COR-L47 (cell line): ENCODE measurements at regions not wholly inside any gene's neighbourhood (a gene's known extent, or its start where the extent isn't known, plus 50 kb on each side); places are given as distances from the start of the nearest gene placed in this dataset.
"Not testable (repeated sequence)": the region's sequence is repeated elsewhere in the genome, so short reads cannot be mapped to it uniquely, and the experiment has no call there.

ENCODE experiments used
- DNase-seq: peaks from one replicate; lab custom pipeline; 2025; lab: John Stamatoyannopoulos, UW

DNA sequence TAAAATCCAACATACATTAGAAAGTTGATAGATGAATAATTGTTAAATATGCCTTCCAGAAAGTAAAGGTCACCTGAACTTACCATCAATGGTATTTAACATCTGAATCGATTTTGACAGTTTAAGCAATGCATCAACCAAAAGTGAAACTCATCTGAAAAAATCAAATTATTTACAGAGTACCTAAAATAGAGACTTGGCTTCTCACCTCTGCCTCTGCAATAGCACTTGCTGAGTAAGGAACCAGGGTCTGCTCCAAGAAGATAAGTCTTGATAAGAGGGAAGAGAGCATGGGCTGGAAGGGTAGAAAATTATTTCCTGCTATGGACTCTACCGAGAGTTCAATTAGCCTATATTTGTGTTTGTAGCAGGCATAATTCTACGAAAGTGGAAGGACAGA lies 868.3 kb downstream of the STIM2 start:
- DNase-seq: no peak

DNA sequence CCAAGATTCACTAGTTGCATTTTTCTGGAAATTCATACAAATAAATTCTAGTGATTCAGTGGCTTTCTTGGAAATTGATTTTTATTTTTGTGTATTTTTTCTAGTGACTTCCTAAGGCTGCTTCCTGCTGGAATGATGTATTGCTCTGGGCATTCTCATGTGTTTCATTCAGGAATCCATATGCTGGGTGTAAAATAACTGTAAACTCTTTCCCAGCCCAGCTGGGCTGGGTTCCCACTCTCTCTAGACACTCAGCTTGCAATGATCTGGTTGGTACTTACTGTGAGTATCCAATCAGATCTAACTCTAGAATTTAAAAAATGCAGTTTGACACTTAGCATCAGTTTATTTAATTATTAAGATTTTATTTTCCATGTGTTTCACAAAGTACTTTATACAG lies 882.2 kb downstream of the STIM2 start:
- DNase-seq: no peak

DNA sequence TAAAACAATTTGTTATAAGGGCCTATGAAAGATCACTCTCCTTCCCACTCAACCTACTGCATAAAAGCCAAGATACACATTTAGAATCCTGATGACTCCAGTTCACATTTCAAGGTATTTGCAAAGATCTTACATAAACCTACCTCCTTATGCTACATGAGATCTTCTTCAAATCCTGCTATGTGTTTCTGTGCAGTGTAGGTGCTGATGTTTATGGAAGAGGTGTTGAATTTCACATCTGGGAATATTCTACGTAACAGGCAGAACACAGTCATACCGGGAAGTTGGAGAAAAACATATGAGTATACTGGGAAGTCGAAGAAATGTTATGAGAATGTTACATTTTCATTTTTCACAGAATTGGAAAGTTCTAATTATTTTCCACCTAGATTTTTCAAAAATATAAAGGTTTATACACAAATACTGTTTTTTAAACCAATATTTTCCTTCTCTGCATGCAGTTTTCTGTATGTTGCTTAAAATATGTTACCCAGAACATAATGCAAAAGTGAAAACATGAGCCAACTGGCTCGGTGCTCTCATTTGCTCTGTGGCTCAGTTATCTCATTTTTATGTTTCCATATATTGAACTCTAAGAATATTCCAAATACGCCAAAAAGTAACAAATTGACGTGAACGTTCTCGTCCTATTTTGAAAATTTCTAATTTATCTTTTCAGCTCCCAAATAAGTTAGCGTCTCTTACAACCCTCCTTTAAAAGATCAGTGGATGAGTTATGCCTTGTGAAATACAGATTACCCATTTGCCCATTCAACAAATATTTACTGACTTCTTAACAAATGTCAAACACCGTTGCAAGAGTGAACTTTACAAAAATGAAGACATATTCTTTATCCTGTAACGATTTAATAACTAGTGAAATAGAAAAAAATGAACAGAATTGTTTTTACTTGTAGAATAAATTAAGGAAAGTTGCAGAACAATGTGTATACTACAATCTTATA lies 899.3 kb downstream of the STIM2 start:
- no peak for DNase-seq

DNA sequence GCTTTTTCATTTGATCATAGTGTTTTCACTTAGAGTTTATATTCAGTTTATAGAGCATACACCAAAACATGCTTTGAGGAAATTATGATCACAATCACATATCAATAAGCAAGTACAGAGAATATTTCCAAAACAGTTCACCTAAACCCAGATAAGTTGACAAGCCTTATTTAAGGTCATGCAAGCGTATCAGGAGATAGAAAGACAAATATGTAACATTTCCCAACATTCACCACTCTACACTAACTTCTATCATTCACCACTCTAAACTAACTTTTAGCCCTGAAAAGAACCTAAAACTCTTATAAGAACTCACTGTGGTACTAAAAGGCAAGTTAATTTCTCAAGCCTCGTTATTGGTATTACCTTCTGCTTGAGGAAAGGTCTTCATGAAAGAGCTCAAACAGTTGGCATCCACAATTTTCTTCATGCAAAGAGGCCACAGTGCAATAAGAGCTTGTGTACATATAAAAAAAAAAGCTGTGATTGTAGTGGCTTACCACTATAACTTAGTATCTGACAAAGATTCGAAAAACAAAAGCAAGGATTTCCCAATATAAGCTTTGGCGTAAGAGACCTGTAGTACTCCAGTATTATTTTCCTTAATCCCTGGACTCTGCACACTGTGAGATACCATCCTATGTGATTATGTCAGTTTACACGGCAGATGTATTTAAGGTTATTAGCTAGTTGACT lies 903.3 kb downstream of the STIM2 start:
- no peak for DNase-seq

DNA sequence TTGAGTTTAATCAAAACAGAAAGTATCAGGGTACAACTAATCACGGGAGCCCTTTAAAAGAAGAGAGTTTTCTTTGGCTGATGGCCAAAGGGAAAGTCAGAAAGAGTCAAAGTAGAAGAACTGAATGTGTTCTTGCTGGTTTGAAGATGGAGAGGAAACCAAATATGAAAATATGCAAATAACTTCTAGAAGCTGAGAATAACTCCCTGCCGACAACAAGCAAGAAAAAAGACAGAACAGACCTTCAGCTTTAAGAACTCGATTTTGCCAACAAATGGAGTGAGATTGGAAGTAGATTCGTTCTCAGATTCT lies 903.8 kb downstream of the STIM2 start:
- DNase-seq: no peak

DNA sequence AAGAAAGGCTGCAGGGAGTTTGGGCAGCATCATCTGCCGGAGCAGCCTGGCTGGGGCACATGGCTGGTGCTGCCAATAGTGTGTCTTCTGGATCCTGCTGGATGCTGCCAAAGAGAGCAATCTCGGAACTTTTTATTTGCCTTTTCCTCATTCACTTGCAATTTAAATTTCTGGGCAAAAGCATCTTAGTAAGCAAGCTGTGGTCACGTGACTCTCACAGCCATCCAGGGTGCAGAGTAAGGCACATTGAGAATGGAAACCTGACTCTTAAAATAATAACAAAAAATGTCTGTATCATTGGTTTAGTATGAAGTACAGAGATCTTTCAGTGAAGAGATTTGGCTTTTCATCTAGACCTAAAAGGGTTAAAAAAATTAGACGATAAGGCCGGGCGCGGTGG lies 910.3 kb downstream of the STIM2 start:
- no peak for DNase-seq

DNA sequence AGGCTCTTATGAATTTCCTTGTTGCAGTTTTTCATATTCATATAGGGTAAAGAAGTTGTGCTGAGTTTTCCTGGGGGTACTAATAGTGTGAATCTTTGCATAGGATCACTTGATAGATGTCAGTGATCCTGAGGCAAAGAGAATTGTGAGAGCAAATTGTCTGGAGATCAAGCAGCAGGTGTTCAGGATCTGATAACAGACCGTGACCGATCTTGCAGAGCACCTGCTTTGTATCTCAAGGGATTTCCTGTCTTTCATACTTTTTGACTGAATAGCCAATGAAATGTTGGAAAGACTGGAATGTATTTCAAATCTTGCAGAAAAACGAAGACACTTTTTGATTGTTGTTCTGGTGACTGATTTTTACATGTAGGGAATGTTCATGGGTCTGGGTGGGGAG lies 914.5 kb downstream of the STIM2 start:
- no peak for DNase-seq

DNA sequence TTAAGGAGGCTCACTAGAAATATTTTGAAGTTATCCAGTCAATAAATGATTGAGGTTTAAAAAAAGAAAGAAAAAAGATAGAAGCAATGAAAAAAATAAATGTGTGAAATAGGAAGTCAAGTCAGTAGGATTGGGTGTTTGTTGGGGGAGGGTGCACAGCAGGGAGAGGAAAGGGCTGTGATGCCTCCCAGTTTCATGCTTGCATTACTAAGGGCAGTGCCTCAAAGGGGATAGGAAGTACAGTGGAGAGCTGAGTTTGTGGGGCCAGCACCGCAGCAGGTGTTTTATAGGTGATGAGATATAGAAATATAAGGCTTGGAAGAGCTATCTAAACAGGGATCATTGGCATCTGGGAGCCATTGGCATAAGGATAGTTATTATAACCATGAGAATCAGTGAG lies 919.2 kb downstream of the STIM2 start:
- DNase-seq: no peak

DNA sequence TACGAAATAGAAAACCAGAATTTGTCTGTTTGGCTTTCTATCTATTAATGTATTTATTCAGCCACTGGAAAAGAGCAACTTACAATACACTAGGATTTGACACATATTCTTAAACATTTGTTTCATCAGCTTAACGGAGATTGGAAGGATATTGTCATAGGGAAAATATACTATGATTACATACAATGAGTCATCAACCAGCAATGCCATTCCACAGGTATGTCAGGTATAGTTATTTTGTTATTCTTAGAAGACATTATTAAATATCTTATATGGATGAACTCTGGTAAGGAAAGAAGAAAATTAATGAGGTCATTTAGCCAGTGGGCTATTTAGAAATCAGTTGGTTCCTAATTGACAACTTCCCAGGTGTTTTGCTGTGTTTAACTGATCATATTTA lies 926.6 kb downstream of the STIM2 start:
- no peak for DNase-seq

DNA sequence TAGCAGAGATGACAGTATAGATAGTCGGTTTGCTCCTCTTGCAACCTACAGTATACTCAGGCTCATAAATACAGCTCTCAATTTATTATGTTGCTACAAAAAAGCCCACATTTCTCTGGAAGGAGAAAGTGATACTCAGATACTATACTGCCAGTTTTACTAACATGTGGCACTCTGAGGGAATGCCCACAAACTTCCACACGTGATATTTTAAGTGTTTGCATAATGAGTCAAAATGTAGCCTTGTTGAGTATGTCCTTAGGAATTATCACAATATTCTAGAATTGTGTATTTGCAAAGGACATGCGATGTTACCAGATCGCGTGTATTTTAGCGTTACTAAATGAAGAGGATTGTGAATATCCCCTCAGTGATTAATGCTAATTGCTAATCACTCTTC lies 929.1 kb downstream of the STIM2 start:
- DNase-seq: no peak

DNA sequence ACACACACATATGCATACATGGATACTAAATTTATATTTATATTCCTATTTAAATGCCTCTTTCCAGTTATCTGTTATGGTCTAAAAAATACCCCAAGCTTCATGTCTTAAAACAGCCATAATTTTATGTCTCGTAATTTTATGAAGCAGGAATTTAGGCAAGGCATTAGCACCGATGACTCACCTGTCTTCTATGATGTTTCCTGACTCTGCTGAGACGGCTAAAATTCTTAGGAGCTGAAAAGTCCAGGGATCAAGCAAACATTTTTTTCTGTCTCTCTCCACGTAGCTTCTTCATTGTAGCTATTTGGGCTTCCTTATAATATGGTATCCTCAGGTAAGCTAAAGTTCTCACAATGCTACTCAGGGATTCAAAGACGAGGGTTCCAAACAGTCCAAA lies 930.3 kb downstream of the STIM2 start:
- no peak for DNase-seq

DNA sequence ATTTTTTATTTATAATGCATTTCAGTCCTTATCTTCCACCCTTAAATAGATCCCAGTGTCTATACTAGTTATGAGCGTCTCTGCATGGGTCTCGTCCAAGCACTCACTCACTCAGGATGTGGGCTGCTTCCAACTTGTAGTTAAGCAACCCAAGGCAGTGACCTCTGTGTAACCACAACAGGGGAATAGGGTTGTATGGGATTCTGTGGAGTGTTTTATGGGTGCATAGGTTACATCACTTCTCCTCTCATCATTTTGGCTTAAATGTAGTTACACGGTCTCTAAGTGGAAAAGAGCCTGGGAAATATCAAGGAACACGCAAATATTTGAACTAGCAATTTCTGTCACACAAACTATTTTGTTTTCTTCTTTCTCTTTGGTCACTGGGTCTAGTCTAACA lies 931.0 kb downstream of the STIM2 start:
- no peak for DNase-seq

DNA sequence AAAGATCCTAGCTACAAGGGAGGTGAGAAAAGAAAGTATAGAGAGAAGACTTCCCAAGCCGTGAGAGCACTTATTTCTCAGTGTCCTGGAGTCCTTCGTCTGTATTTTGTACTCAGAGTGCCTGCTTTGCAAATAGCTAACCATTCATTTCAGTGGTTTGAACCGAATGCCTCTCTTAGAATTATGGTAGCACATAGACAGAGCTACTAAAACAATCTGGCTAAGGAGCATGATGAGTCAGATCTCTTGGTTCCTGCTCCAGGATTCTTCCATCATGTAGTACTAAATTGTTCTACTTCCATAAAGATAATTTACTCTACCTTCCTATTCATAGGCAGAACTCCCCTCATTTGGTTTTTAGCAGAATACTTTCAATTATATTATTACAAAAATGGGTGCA lies 946.6 kb downstream of the STIM2 start:
- DNase-seq: no peak

DNA sequence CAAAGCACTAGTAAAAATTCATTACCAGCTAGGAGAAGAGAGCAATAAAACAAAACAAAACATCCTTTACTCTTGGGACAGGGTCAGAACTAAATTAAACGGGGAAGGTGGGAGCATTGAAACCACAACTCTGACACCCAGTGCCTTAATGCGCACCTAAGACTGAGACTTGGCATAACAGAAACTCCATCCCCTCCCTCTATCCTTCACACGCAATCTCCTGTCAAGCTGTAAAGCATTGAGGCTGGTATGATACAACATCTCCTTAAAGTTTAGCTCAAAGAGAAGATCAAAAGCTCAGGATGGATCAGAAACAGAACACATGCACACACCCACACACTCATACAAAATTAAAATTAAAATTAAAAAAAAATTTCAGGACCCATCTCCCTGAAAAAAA lies 951.3 kb downstream of the STIM2 start:
- no peak for DNase-seq

DNA sequence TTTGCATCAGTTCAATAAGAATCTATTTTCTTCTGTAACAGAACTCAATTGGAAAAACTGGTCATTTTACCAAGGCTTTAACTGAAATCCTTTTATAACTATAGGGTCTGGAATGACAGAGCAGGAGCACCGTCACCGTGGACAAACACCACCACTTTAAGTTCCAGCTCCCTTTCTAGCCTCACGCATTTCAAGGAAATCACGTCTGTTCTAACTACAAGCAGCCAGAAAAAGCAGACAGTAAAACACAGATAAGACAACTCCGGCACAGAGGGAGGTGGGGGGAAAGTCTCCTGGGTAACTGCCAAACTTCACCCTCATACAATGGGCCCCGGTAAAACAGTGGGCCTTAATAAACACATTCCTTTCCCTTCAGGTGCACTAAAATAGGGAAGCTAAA lies 952.6 kb downstream of the STIM2 start:
- DNase-seq: not testable (repeated sequence)

DNA sequence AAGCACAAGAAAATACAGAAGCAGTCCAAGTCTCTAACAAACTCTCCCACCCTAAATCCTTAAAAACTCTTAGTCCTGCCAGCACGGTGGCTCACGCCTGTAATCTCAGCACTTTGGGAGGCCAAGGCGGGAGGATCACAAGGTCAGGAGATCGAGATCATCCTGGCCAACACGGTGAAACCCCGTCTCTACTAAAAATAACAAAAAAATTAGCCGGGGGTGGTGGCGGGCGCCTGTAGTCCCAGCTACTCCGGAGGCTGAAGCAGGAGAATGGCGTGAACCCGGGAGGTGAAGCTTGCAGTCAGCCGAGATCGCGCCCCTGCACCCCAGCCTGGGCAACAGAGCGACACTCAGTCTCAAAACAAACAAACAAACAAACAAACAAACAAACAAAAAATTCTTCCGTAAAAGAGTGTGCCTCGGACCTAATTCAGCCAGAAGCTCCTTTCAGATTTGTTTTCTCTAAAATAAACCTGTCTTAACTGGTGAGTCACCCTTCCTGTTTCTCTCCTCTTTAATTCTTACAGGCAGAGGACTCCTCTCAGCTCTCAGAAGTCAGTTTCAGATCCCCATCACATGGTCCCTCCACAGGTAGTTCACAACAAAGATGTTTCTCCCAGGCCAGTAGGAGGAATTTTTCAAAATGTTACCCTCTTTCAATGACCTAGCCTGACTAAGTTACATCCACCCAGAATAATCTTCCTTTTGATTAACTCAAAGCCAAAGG lies 953.2 kb downstream of the STIM2 start:
- DNase-seq: not testable (repeated sequence)

DNA sequence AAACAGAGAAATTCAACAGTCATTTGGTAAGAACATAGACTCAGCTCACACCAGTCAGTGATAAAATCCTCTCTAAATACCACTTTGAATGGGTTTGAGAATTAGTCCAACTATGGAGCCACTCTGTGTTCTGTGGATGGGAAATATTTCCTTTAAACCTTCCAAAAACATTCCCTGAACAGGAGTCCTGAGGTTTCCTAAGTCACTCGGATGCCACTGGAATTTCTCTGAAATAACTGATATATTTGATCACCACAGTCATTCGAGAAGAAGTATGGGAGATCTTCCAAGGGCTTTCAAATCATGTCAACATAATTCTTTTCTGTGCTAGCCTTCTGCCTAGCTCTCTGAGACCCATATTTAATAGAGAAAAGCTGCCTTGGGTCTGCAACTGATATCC lies 958.6 kb downstream of the STIM2 start:
- DNase-seq: no peak

DNA sequence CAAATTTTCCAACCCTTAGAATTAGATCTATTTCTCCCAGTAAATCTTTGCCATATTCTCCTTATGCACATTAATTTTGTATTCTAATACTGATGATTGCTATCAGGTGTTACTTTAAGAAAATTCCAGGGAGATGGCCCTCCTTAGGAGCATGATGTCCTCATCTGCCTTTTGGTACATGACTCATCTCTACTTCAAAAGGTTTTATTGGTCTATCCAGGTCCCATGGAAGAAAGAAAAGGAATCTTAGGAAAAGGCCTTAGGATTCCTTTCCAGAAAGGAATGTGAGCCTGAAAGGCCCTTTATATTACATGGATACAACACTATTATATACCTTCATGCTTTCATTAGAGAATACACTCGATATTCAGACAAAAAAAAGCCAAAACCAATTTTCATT lies 968.2 kb downstream of the STIM2 start:
- no peak for DNase-seq

DNA sequence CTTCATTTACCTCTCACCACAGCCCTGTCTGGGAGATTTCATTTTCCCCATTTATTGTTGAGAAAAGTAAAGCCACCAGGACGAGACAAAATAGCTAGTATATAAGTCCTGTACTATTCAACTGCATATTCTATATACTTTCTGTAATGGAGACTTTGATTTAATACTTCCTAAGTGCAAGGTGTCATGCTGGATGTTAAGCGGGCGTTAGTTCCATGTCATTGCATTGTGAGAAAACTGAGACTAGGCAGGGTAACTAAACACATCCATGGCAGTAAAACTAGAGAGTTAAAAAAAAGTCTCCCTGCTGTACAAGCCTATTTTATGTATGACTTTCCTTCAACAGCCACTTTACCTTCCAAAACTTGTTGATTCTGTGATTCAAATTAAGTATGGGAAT lies 969.6 kb downstream of the STIM2 start:
- DNase-seq: no peak

DNA sequence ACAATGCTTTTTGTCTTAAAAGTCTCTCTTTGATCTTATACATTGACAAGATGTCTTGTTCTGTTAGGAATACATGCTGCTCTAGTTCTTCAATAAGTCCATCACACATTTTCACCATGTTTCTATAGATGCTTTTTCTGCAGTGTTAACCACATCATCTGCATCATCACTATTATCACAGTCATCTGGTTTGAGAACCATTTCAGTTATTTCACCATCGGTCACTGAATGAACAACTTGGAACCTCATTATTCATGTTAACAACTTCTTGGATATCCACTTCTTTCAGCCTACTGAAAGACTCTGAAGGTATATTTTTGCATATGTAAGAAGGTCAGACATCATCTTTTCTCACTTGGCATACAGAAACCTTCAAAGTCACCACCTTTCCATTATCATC lies 975.2 kb downstream of the STIM2 start:
- DNase-seq: no peak

DNA sequence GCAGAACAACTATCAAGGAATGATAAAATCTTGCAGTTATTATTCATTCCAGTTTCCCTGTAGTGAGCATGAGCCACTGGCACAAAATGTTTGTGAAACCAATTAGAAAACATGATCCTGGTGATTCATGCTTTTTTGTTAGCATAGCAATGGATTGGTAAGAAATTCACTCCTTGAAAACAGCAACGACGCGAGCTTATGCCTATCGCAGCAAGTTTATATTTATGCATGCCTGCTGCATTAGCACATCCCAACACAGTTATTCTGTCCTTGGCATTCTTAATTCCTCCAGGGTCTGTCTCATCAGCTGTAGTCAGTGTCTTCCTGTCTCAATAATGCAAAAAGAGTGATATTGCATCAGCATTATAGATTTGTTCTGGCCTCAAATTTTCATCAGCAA lies 975.9 kb downstream of the STIM2 start:
- DNase-seq: no peak

DNA sequence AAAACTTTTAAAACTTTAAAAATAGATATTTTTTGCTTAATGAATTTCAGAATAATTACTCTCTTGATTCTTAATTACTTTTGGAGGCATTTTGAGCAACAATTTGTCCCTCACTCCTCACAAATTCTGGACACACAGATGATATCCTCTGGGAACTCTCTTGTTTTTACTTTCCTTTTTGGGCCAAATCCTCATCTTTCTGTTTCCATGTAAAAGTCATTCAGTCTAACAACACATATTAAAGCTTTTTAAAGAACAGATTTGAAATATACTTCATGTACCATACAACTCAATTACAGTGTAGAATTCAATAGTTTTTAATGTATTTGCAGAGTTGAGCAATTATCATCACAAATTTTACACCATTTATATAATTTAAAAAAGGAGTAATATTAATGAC lies 983.1 kb downstream of the STIM2 start:
- DNase-seq: no peak

DNA sequence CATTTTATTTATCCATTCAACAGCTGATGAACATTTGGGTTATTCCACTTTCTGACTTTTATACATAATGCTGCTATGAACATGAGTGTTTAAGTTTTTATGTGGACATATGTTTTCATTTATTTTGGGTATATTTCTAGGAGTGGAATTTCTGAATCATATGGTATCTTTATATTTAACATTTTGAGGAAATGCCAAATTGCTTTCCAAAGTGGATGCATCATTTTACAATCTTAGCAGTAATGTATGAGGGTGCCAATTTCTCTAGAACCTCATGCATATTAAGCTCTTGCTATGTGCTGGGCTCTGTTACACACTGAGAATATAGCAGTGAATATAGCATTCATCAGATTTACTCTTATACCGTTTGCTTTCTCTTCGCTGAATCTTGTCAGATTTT lies 983.7 kb downstream of the STIM2 start:
- no peak for DNase-seq
